ENCODE measurements at regions not wholly inside any gene's neighbourhood (a gene's known extent, or its start where the extent isn't known, plus 50 kb on each side); places are given as distances from the start of the nearest gene placed in this dataset.

GRCh38 chr6:100181309-100181708, 187.3 kb upstream of the MCHR2 start:
- no peak overlapping the region for H3K4me3 ChIP-seq (ENCODE audit: control extremely low read depth in 1 of 5, extremely low read depth in 1 of 5, insufficient read depth in 1 of 5, low read depth in 2 of 5, low read length in 4 of 5)
- no peak overlapping the region for H3K4me2 ChIP-seq (replicated peaks; ENCODE audit: low read depth, low read length, poor library complexity, severe bottlenecking)
- H3K4me3 Mint-ChIP-seq = no peak overlapping the region
- no peaks in the 10 kb centered on the region for H3K9me3 Mint-ChIP-seq (ENCODE audit: insufficient read depth)
- H3K36me3 ChIP-seq (replicated peaks in 1 of 2; ENCODE audit: control extremely low read depth in 1 of 2, control insufficient read depth in 1 of 2, extremely low read depth in 1 of 2, insufficient read depth in 2 of 2, low read length in 1 of 2) = no peaks in the 10 kb centered on the region
- no CpG with 5 or more reads among the region's 3 CpGs for WGBS (ENCODE audit: insufficient coverage)
- intact Hi-C loops (cut with micrococcal nuclease) = no loop called here
- no peaks in the 10 kb centered on the region for H3K4me1 ChIP-seq (ENCODE audit: control insufficient read depth in 2 of 2, insufficient read depth in 2 of 2, low read length in 2 of 2)
- TF ChIP-seq, protein P1, sequence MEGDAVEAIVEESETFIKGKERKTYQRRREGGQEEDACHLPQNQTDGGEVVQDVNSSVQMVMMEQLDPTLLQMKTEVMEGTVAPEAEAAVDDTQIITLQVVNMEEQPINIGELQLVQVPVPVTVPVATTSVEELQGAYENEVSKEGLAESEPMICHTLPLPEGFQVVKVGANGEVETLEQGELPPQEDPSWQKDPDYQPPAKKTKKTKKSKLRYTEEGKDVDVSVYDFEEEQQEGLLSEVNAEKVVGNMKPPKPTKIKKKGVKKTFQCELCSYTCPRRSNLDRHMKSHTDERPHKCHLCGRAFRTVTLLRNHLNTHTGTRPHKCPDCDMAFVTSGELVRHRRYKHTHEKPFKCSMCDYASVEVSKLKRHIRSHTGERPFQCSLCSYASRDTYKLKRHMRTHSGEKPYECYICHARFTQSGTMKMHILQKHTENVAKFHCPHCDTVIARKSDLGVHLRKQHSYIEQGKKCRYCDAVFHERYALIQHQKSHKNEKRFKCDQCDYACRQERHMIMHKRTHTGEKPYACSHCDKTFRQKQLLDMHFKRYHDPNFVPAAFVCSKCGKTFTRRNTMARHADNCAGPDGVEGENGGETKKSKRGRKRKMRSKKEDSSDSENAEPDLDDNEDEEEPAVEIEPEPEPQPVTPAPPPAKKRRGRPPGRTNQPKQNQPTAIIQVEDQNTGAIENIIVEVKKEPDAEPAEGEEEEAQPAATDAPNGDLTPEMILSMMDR (IDR thresholded peaks at IDR 0.05) = no peak
- TF ChIP-seq EZH2 (IDR thresholded peaks at IDR 0.05; ENCODE audit: borderline replicate concordance, insufficient read depth, low read depth, low read length, poor library complexity, severe bottlenecking) = no peak
- peaks cover 5% of the 10 kb centered on the region for H3K27me3 Mint-ChIP-seq
- ChIA-PET CTCF (no interaction called here), POLR2A (no interaction called here)
- H3K27ac Mint-ChIP-seq = no peak overlapping the region
- no peaks in the 10 kb centered on the region for H3K4me1 Mint-ChIP-seq
- ATAC-seq (ENCODE audit: low read depth) (no peak), DNase-seq (no peak)
- no peak overlapping the region for H2AFZ ChIP-seq (ENCODE audit: insufficient read depth, low read depth, low read length, poor library complexity, severe bottlenecking)
- H3K79me2 ChIP-seq (ENCODE audit: control insufficient read depth, insufficient read depth, low read length) = no peaks in the 10 kb centered on the region
- no peaks in the 10 kb centered on the region for H4K20me1 ChIP-seq (ENCODE audit: control insufficient read depth, insufficient read depth, low read length, poor library complexity, severe bottlenecking)
- H3K27ac ChIP-seq (ENCODE audit: low read length in 2 of 2) = no peak overlapping the region
- H3K27me3 ChIP-seq (replicated peaks in 1 of 4; ENCODE audit: control extremely low read depth in 1 of 4, control insufficient read depth in 3 of 4, insufficient read depth in 4 of 4, low read length in 3 of 4) = no peaks in the 10 kb centered on the region
- no peak overlapping the region for H3K9ac ChIP-seq (ENCODE audit: low read length)
- no peaks in the 10 kb centered on the region for H3K9me3 ChIP-seq (ENCODE audit: control extremely low read depth in 1 of 3, control insufficient read depth in 2 of 3, insufficient read depth in 1 of 3, low read length in 2 of 3)

DNA sequence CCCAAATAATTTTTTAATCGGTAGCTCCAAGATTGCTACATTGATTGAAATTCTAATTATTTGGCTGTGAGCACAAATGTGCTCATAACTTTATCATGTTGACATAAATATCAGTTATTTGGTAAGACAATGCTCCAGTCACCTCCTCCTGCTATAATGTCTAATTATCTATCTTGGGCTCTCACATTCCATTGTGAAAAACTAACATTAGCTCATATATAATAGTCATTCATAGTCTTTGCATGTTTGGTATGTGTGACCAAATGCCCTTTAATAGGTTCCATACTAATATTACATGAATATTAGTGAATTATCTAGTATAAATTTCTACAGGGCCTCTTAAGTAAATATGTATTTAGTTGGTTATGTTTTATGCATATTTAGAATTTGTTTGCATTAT, 185.6 kb upstream of the MCHR2 start:
- no CpG with 5 or more reads among the region's 1 CpG for WGBS (ENCODE audit: insufficient coverage)
- intact Hi-C loops (cut with micrococcal nuclease) = loop anchor here (1.0 kb wide), 1 partner anchor 44 kb away; no protein-coding TSS in a partner anchor
- CTCF ChIA-PET = no interaction called here

More for the DNA sequence above, 185.6 kb upstream of the MCHR2 start:
- no peak overlapping the region for H3K4me3 ChIP-seq (ENCODE audit: control extremely low read depth in 1 of 5, extremely low read depth in 1 of 5, insufficient read depth in 1 of 5, low read depth in 2 of 5, low read length in 4 of 5)
- TF ChIP-seq, protein P1 (IDR thresholded peaks at IDR 0.05) = no peak
- TF ChIP-seq EZH2 (IDR thresholded peaks at IDR 0.05; ENCODE audit: borderline replicate concordance, insufficient read depth, low read depth, low read length, poor library complexity, severe bottlenecking) = no peak
- no peaks in the 10 kb centered on the region for H3K4me1 Mint-ChIP-seq
- no peak for ATAC-seq (ENCODE audit: low read depth)
- no peak overlapping the region for H3K27ac Mint-ChIP-seq
- H3K4me1 ChIP-seq (ENCODE audit: control insufficient read depth in 2 of 2, insufficient read depth in 2 of 2, low read length in 2 of 2) = no peaks in the 10 kb centered on the region
- H3K4me2 ChIP-seq (replicated peaks; ENCODE audit: low read depth, low read length, poor library complexity, severe bottlenecking) = no peak overlapping the region
- H3K36me3 ChIP-seq (replicated peaks in 1 of 2; ENCODE audit: control extremely low read depth in 1 of 2, control insufficient read depth in 1 of 2, extremely low read depth in 1 of 2, insufficient read depth in 2 of 2, low read length in 1 of 2) = no peaks in the 10 kb centered on the region
- H3K79me2 ChIP-seq (ENCODE audit: control insufficient read depth, insufficient read depth, low read length) = no peaks in the 10 kb centered on the region
- POLR2A ChIA-PET = no interaction called here
- H3K27ac ChIP-seq (ENCODE audit: low read length in 2 of 2) = no peak overlapping the region
- no peaks in the 10 kb centered on the region for H3K9me3 Mint-ChIP-seq (ENCODE audit: insufficient read depth)
- peaks cover 5% of the 10 kb centered on the region for H3K27me3 Mint-ChIP-seq
- H3K9ac ChIP-seq (ENCODE audit: low read length) = no peak overlapping the region
- no peaks in the 10 kb centered on the region for H3K27me3 ChIP-seq (replicated peaks in 1 of 4; ENCODE audit: control extremely low read depth in 1 of 4, control insufficient read depth in 3 of 4, insufficient read depth in 4 of 4, low read length in 3 of 4)
- H4K20me1 ChIP-seq (ENCODE audit: control insufficient read depth, insufficient read depth, low read length, poor library complexity, severe bottlenecking) = no peaks in the 10 kb centered on the region
- no peak overlapping the region for H3K4me3 Mint-ChIP-seq
- no peak overlapping the region for H2AFZ ChIP-seq (ENCODE audit: insufficient read depth, low read depth, low read length, poor library complexity, severe bottlenecking)
- H3K9me3 ChIP-seq (ENCODE audit: control extremely low read depth in 1 of 3, control insufficient read depth in 2 of 3, insufficient read depth in 1 of 3, low read length in 2 of 3) = no peaks in the 10 kb centered on the region
- DNase-seq = no peak
